ENCODE measurements at regions not wholly inside any gene's neighbourhood (a gene's known extent, or its start where the extent isn't known, plus 50 kb on each side); places are given as distances from the start of the nearest gene placed in this dataset.

DNA sequence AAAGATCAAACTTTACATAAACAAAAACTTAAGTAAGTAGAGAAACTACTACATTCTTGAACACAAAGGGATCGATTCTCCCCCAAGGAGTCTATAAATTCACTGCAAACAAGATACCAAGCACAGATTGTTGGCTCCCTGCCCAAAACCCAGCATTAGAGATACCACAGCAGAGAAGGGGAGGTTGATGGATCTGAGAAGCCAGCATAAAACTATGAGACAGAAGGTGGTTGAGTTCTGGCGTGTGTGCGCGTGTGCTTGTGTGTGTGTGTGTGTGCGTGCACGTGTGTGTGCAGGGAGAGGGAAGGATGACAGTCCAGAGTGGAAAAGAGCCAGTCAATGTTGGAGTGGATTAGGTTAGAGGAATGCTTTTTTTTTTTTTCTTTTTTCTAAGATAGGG is 143.2 kb upstream of the PRR20G start:
- H3K27me3 ChIP-seq, result peaks cover 49% of the 10 kb centered on the region
- no peak for TF ChIP-seq CTCF (IDR thresholded peaks at IDR 0.05)
- H3K4me3 ChIP-seq (ENCODE audit: low read depth in 1 of 2, low read length in 1 of 2), result no peak overlapping the region
- no peak overlapping the region for H3K27ac ChIP-seq
- H3K4me1 ChIP-seq (ENCODE audit: control insufficient read depth in 1 of 2, insufficient read depth in 1 of 2, low read depth in 1 of 2, low read length in 1 of 2), result no peaks in the 10 kb centered on the region
- H3K36me3 ChIP-seq, result no peaks in the 10 kb centered on the region
- H3K9me3 ChIP-seq, result no peaks in the 10 kb centered on the region

DNA sequence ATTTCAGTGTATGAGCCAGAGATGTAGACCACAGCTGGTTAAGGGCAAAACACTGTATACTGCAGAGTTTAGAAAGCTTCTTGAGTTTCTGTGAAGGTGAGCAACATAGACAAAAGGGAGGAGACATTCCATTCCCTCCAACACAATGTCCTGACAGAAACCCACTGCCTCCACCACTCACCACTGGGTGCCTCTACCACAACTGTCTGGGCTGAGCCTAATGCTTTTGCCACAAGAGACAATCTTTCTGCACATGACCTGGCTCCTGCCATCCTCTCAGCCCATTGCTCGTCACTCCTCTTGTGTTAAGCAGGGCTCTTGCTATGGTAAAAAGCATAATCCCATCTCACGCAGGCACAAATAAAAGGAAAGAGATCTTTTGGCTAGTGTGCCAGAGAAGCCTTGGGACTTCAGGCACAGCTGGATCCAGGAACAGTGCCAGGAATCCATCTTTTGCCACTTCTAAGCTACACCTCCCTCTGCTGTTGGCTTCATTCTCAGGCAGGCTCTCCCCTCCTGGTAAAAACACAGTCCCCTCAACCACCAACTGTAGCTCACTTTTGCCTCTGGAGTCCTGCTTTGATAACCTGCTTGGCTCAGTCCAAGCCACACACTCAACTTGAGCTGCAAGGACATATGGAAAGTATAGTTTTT is 140.6 kb upstream of the PRR20G start:
- H3K4me3 ChIP-seq (ENCODE audit: low read depth in 1 of 2, low read length in 1 of 2), result no peak overlapping the region
- TF ChIP-seq CTCF (IDR thresholded peaks at IDR 0.05), result no peak
- H3K27ac ChIP-seq, result no peak overlapping the region
- no peaks in the 10 kb centered on the region for H3K9me3 ChIP-seq
- no peaks in the 10 kb centered on the region for H3K36me3 ChIP-seq
- peaks cover 70% of the 10 kb centered on the region for H3K27me3 ChIP-seq
- no peaks in the 10 kb centered on the region for H3K4me1 ChIP-seq (ENCODE audit: control insufficient read depth in 1 of 2, insufficient read depth in 1 of 2, low read depth in 1 of 2, low read length in 1 of 2)

DNA sequence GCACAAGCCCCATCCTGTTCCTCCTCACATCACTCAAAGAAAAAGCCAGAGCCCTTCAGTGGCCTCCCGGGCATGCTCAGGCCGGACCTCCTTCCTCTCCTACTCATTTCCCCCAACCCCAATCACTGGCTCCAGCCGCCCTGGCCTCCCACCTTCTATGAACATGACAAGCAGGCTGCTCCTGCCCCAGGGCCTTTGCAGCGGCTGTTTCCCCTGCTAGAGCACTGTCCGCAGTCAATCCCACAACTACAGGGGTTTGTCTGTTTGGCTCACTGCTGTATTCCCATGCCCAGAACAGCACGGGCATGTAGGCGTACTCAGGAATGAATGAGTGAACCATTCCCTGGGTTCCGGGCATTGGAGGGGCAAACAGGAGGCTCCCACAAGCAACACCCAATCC is 139.8 kb upstream of the PRR20G start:
- no peaks in the 10 kb centered on the region for H3K9me3 ChIP-seq
- H3K27ac ChIP-seq, result no peak overlapping the region
- peaks cover 76% of the 10 kb centered on the region for H3K27me3 ChIP-seq
- H3K4me3 ChIP-seq (ENCODE audit: low read depth in 1 of 2, low read length in 1 of 2), result no peak overlapping the region
- H3K36me3 ChIP-seq, result no peaks in the 10 kb centered on the region
- no peak for TF ChIP-seq CTCF (IDR thresholded peaks at IDR 0.05)
- no peaks in the 10 kb centered on the region for H3K4me1 ChIP-seq (ENCODE audit: control insufficient read depth in 1 of 2, insufficient read depth in 1 of 2, low read depth in 1 of 2, low read length in 1 of 2)

- no peaks in the 10 kb centered on the region for H3K4me1 ChIP-seq (ENCODE audit: control insufficient read depth in 1 of 2, insufficient read depth in 1 of 2, low read depth in 1 of 2, low read length in 1 of 2)
- no peaks in the 10 kb centered on the region for H3K9me3 ChIP-seq
- H3K4me3 ChIP-seq (ENCODE audit: low read depth in 1 of 2, low read length in 1 of 2), result no peak overlapping the region
- no peak for TF ChIP-seq CTCF (IDR thresholded peaks at IDR 0.05)
- no peaks in the 10 kb centered on the region for H3K36me3 ChIP-seq
- peaks cover 81% of the 10 kb centered on the region for H3K27me3 ChIP-seq
- H3K27ac ChIP-seq, result no peak overlapping the region
These were observed 139.3 kb upstream of the PRR20G start for GRCh38 chr3:127427156-127427555.

GRCh38 chr3:127426444-127427153 is 138.8 kb upstream of the PRR20G start:
- H3K27ac ChIP-seq, result no peak overlapping the region
- H3K4me1 ChIP-seq (ENCODE audit: control insufficient read depth in 1 of 2, insufficient read depth in 1 of 2, low read depth in 1 of 2, low read length in 1 of 2), result no peaks in the 10 kb centered on the region
- H3K27me3 ChIP-seq, result peaks cover 87% of the 10 kb centered on the region
- H3K9me3 ChIP-seq, result no peaks in the 10 kb centered on the region
- no peak for TF ChIP-seq CTCF (IDR thresholded peaks at IDR 0.05)
- no peaks in the 10 kb centered on the region for H3K36me3 ChIP-seq
- no peak overlapping the region for H3K4me3 ChIP-seq (ENCODE audit: low read depth in 1 of 2, low read length in 1 of 2)

Measured in neutrophil (primary cell).